SK-N-MC (cell line): ENCODE measurements at regions not wholly inside any gene's neighbourhood (a gene's known extent, or its start where the extent isn't known, plus 50 kb on each side); places are given as distances from the start of the nearest gene placed in this dataset.
"Not testable (repeated sequence)": the region's sequence is repeated elsewhere in the genome, so short reads cannot be mapped to it uniquely, and the experiment has no call there.

ENCODE experiments used
- EZH2 ChIP-seq: fragments of 200-600 bp; sonication (generic); IDR thresholded peaks from one replicate; pipeline ENCODE4 v1.6.1; 2017; ENCODE audit warnings: antibody characterized with exemption
- POLR2AphosphoS5 ChIP-seq: IDR thresholded peaks from 2 replicates; pipeline ENCODE4 v1.6.1; 2012; ENCODE audit warnings: mild to moderate bottlenecking, low read depth, low read length, borderline replicate concordance

DNA sequence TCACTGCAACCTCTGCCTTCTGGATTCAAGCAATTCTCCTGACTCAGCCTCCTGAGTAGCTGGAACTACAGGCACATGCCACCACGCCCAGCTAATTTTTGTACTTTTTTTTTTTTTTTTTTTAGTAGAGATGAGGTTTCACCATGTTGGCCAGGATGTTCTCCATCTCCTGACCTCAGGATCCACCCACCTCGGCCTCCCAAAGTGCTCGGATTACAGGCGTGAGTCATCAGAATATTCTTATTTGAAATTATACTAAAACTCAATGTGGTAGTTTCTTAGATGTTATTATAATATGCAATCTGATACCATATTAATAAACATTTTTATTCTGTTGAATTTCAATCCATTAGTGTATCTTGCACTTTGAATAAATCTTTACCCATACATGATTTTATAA is 322.2 kb downstream of the FLRT2 start:
- not testable (repeated sequence) for TF ChIP-seq EZH2, POLR2AphosphoS5
